ENCODE measurements at regions not wholly inside any gene's neighbourhood (a gene's known extent, or its start where the extent isn't known, plus 50 kb on each side); places are given as distances from the start of the nearest gene placed in this dataset.

GRCh38 chr3:106710596-106710995, 666.6 kb upstream of the CCDC54 start:
- TF ChIP-seq POLR2A (IDR thresholded peaks at IDR 0.05; ENCODE audit: low read depth, low read length) (no peak), POLR2AphosphoS5 (IDR thresholded peaks at IDR 0.05; ENCODE audit: low read depth, low read length) (no peak)

Measured in GM12892 (cell line).